Keratinocyte (primary cell): ENCODE measurements at regions not wholly inside any gene's neighbourhood (a gene's known extent, or its start where the extent isn't known, plus 50 kb on each side); places are given as distances from the start of the nearest gene placed in this dataset.

Experiments used
- DNase-seq: peaks from one replicate; pipeline ENCODE4 v3.0.0-alpha.2; 2011; ENCODE audit warnings: low read depth, missing footprints, low spot score
- FAIRE-seq: peaks from 2 replicates; lab custom pipeline; 2011; peaks lifted over from hg19 to GRCh38; lab: Jason Lieb, UNC
- H2AFZ ChIP-seq: 2 replicates; pipeline ENCODE4 v1.6.0; 2012; ENCODE audit warnings: low read length, control low read depth, inconsistent platforms; ENCODE audit not compliant: control insufficient read depth
- H3K27ac ChIP-seq: 2 replicates; pipeline ENCODE4 v1.5.1; 2011; ENCODE audit warnings: low read length; ENCODE audit not compliant: control insufficient read depth, insufficient read depth
- H3K27me3 ChIP-seq: 3 replicates; pipeline ENCODE4 v1.6.0; 2011; ENCODE audit warnings: low read length; ENCODE audit not compliant: control insufficient read depth, insufficient read depth; ENCODE audit errors: extremely low read depth
- H3K36me3 ChIP-seq, 2 experiments: 2 replicates in 1 of 2; 3 replicates in 1 of 2; pipeline ENCODE4 v1.5.1; 2011; ENCODE audit warnings: low read length in 2 of 2, mild to moderate bottlenecking in 1 of 2; ENCODE audit not compliant: control insufficient read depth in 2 of 2, insufficient read depth in 2 of 2; ENCODE audit errors: extremely low read depth in 1 of 2
- H3K4me1 ChIP-seq: 3 replicates; pipeline ENCODE4 v1.5.1; 2011; ENCODE audit warnings: low read length; ENCODE audit not compliant: control insufficient read depth, insufficient read depth; ENCODE audit errors: extremely low read depth
- H3K4me2 ChIP-seq: 3 replicates; pipeline ENCODE4 v1.6.0; 2011; ENCODE audit warnings: low read depth, low read length; ENCODE audit not compliant: control insufficient read depth, insufficient read depth; ENCODE audit errors: extremely low read depth
- H3K4me3 ChIP-seq, 3 experiments: fragments of 200-600 bp in 1 of 3; sonication (generic) in 1 of 3; 2 replicates in 2 of 3; 3 replicates in 1 of 3; pipeline ENCODE4 v1.5.1; 2011 to 2016; ENCODE audit warnings: low read length in 3 of 3, mild to moderate bottlenecking in 3 of 3, control low read depth in 2 of 3, inconsistent platforms in 1 of 3, low read depth in 1 of 3, mixed read lengths in 1 of 3, mixed run types in 1 of 3, moderate library complexity in 1 of 3; ENCODE audit not compliant: control insufficient read depth in 2 of 3, insufficient read depth in 2 of 3; ENCODE audit errors: extremely low read depth in 1 of 3
- H3K79me2 ChIP-seq: 2 replicates; pipeline ENCODE4 v1.6.0; 2012; ENCODE audit warnings: low read length; ENCODE audit not compliant: control insufficient read depth, insufficient read depth
- H3K9ac ChIP-seq: 3 replicates; pipeline ENCODE4 v1.6.0; 2011; ENCODE audit warnings: low read length; ENCODE audit not compliant: control insufficient read depth, insufficient read depth; ENCODE audit errors: extremely low read depth
- H3K9me1 ChIP-seq: 3 replicates; pipeline ENCODE4 v1.6.0; 2011; ENCODE audit warnings: low read length; ENCODE audit not compliant: control insufficient read depth, insufficient read depth; ENCODE audit errors: extremely low read depth
- H3K9me3 ChIP-seq: 2 replicates; pipeline ENCODE4 v1.5.1; 2012; ENCODE audit warnings: low read depth, low read length; ENCODE audit not compliant: control insufficient read depth
- H4K20me1 ChIP-seq: 3 replicates; pipeline ENCODE4 v1.6.0; 2011; ENCODE audit warnings: low read length; ENCODE audit not compliant: control insufficient read depth, insufficient read depth; ENCODE audit errors: extremely low read depth
- CTCF ChIP-seq, 3 experiments: IDR thresholded peaks in 1 of 3; conservative IDR thresholded peaks in 1 of 3; optimal IDR thresholded peaks in 1 of 3; 2 replicates in 2 of 3; 3 replicates in 1 of 3; pipeline versions ENCODE3 to v1.5.1; 2011; ENCODE audit warnings: low read length in 3 of 3, mild to moderate bottlenecking in 3 of 3, moderate library complexity in 2 of 3, control low read depth in 1 of 3, inconsistent platforms in 1 of 3; ENCODE audit not compliant: insufficient read depth in 2 of 3; ENCODE audit errors: extremely low read depth in 1 of 3
- EZH2 ChIP-seq: IDR thresholded peaks from one replicate; pipeline ENCODE4 v1.6.1; 2012; ENCODE audit warnings: inconsistent platforms, mild to moderate bottlenecking, low read length, moderate library complexity
- dilution Hi-C: fragments of 300-500 bp; cut with MboI; formaldehyde crosslinking; loops from one replicate; pipeline ENCODE4 v1.7.0; 2020; ENCODE audit warnings: low sequenced_read_pairs; ENCODE audit not compliant: extremely low pct_ligation_motif_present

GRCh38 chr16:27684047-27684446 is 134.1 kb downstream of the KATNIP start:
- no peak for FAIRE-seq
- no peak for DNase-seq
- H3K4me2 ChIP-seq = no peak overlapping the region
- no peaks in the 10 kb centered on the region for H4K20me1 ChIP-seq
- H3K27me3 ChIP-seq = no peaks in the 10 kb centered on the region
- H3K79me2 ChIP-seq = no peaks in the 10 kb centered on the region
- no peaks in the 10 kb centered on the region for H3K9me1 ChIP-seq
- TF ChIP-seq EZH2 (no peak), CTCF (optimal IDR thresholded peaks at IDR 0.05 in 1 of 3, IDR thresholded peaks at IDR 0.05 in 1 of 3, conservative IDR thresholded peaks at IDR 0.05 in 1 of 3; ENCODE audit: extremely low read depth in 1 of 3, insufficient read depth in 2 of 3, low read length in 3 of 3) (no peak)
- H3K9me3 ChIP-seq = no peaks in the 10 kb centered on the region
- no peaks in the 10 kb centered on the region for H3K4me1 ChIP-seq
- H2AFZ ChIP-seq = no peak overlapping the region
- no peak overlapping the region for H3K4me3 ChIP-seq
- peaks cover 0 to 13% of the 10 kb centered on the region in 2 experiments for H3K36me3 ChIP-seq
- dilution Hi-C loops = no loop called here
- no peak overlapping the region for H3K27ac ChIP-seq
- no peak overlapping the region for H3K9ac ChIP-seq

GRCh38 chr16:27685807-27686206 is 135.9 kb downstream of the KATNIP start:
- H3K4me1 ChIP-seq = no peaks in the 10 kb centered on the region
- no peak overlapping the region for H3K27ac ChIP-seq
- H3K79me2 ChIP-seq = no peaks in the 10 kb centered on the region
- H3K36me3 ChIP-seq = peaks cover 0 to 13% of the 10 kb centered on the region in 2 experiments
- no peak overlapping the region for H3K9ac ChIP-seq
- FAIRE-seq = no peak
- H2AFZ ChIP-seq = no peak overlapping the region
- no peaks in the 10 kb centered on the region for H4K20me1 ChIP-seq
- dilution Hi-C loops = no loop called here
- H3K9me3 ChIP-seq = no peaks in the 10 kb centered on the region
- DNase-seq = no peak
- H3K4me3 ChIP-seq = no peak overlapping the region
- no peaks in the 10 kb centered on the region for H3K9me1 ChIP-seq
- no peak overlapping the region for H3K4me2 ChIP-seq
- H3K27me3 ChIP-seq = no peaks in the 10 kb centered on the region
- TF ChIP-seq CTCF (optimal IDR thresholded peaks at IDR 0.05 in 1 of 3, IDR thresholded peaks at IDR 0.05 in 1 of 3, conservative IDR thresholded peaks at IDR 0.05 in 1 of 3; ENCODE audit: extremely low read depth in 1 of 3, insufficient read depth in 2 of 3, low read length in 3 of 3) = no peak
- TF ChIP-seq EZH2 = no peak
